HepG2 (cell line): ENCODE measurements at regions not wholly inside any gene's neighbourhood (a gene's known extent, or its start where the extent isn't known, plus 50 kb on each side); places are given as distances from the start of the nearest gene placed in this dataset.
A peak's percentile ranks its signal among the peaks of the same experiment; 100 is the strongest.

Experiments used
- ATAC-seq: fragments of 200-7000 bp; cut with Tn5 transposase; 3 replicates; pipeline ENCODE4 v1.9.1; 2020; ENCODE audit warnings: mild to moderate bottlenecking, moderate library complexity
- BruUV-seq: library from RNA; stranded (reverse); fragments of 400-500 nt; replicated peaks from 2 replicates; lab custom pipeline; 2021; lab: Mats Ljungman, UMichigan
- CTCF ChIA-PET: fragments of 300-600 bp; formaldehyde crosslinking; extraction: SDS; loops from one replicate; lab custom pipeline; 2021; ENCODE audit warnings: low total read pairs, inconsistent platforms, low intra/inter-chr PET ratio; lab: Yijun Ruan, JAX
- POLR2A ChIA-PET: fragments of 350-600 bp; sonication (Branson Sonifier 250); formaldehyde crosslinking; loops from one replicate; lab custom pipeline; 2020; ENCODE audit warnings: antibody characterized with exemption, inconsistent platforms; lab: Yijun Ruan, JAX
- DNase-seq: peaks from one replicate; pipeline ENCODE4 v3.0.0-alpha.2; 2015; ENCODE audit warnings: low spot score
- FAIRE-seq: peaks from 3 replicates; lab custom pipeline; 2011; peaks lifted over from hg19 to GRCh38; lab: Jason Lieb, UNC
- H2AFZ ChIP-seq: one replicate; pipeline ENCODE4 v1.6.1; 2011; ENCODE audit warnings: low read length, inconsistent platforms
- H3K27ac ChIP-seq: fragments of 300-600 bp; 3 replicates; pipeline ENCODE4 v1.8.0; 2011; ENCODE audit warnings: mixed run types, mild to moderate bottlenecking, mixed read lengths, low read length, inconsistent platforms; ENCODE audit not compliant: insufficient read depth; ENCODE audit errors: extremely low read length
- H3K27me3 ChIP-seq, 2 experiments: fragments of 200-600 bp in 1 of 2; 2 replicates in 1 of 2; 3 replicates in 1 of 2; pipeline versions ENCODE4 v1.6.0 to v1.8.0; 2011; ENCODE audit warnings: low read length in 2 of 2, mild to moderate bottlenecking in 2 of 2, moderate library complexity in 2 of 2, inconsistent platforms in 1 of 2; ENCODE audit not compliant: insufficient read depth in 2 of 2, control insufficient read depth in 1 of 2
- H3K36me3 ChIP-seq, 2 experiments: fragments of 200-600 bp in 1 of 2; replicated peaks in 1 of 2; 2 replicates in 1 of 2; 3 replicates in 1 of 2; pipeline versions ENCODE4 v1.5.1 to v1.8.0; 2011; ENCODE audit warnings: low read length in 2 of 2, inconsistent platforms in 1 of 2; ENCODE audit not compliant: insufficient read depth in 2 of 2, control insufficient read depth in 1 of 2
- H3K4me1 ChIP-seq: 2 replicates; pipeline ENCODE4 v1.5.1; 2012; ENCODE audit warnings: low read length, inconsistent platforms; ENCODE audit not compliant: insufficient read depth
- H3K4me2 ChIP-seq: 2 replicates; pipeline ENCODE4 v1.6.0; 2011; ENCODE audit warnings: low read depth, low read length, inconsistent platforms
- H3K4me3 ChIP-seq, 3 experiments: fragments of 200-600 bp in 1 of 3; sonication (generic), shearing (Covaris generic) in 1 of 3; replicated peaks in 1 of 3; 2 replicates each; pipeline ENCODE4 v1.5.1; 2011 to 2016; ENCODE audit warnings: low read length in 3 of 3, inconsistent platforms in 2 of 3, low read depth in 2 of 3, mild to moderate bottlenecking in 2 of 3, control low read depth in 1 of 3, mixed read lengths in 1 of 3; ENCODE audit not compliant: insufficient read depth in 1 of 3
- H3K79me2 ChIP-seq: one replicate; pipeline ENCODE4 v1.6.1; 2011; ENCODE audit warnings: low read length, inconsistent platforms; ENCODE audit not compliant: insufficient read depth
- H3K9ac ChIP-seq: 2 replicates; pipeline ENCODE4 v1.6.0; 2011; ENCODE audit warnings: mild to moderate bottlenecking, low read depth, low read length, inconsistent platforms; ENCODE audit not compliant: insufficient read depth
- H3K9me3 ChIP-seq: 2 replicates; pipeline ENCODE4 v1.5.1; 2012; ENCODE audit warnings: mild to moderate bottlenecking, low read length
- H4K20me1 ChIP-seq: 2 replicates; pipeline ENCODE4 v1.6.0; 2011; ENCODE audit warnings: inconsistent platforms, mild to moderate bottlenecking, low read length, moderate library complexity; ENCODE audit not compliant: insufficient read depth
- BCL6 ChIP-seq: IDR thresholded peaks from 2 replicates; pipeline ENCODE4 v1.6.1; 2016; ENCODE audit warnings: missing genetic modification reagents, missing compliant biosample characterization
- REL ChIP-seq: sonication (generic); formaldehyde crosslinking; conservative IDR thresholded peaks from 2 replicates; pipeline ENCODE4 v1.8.0; 2022; ENCODE audit warnings: mild to moderate bottlenecking, missing genetic modification reagents, moderate library complexity
- SRF ChIP-seq: IDR thresholded peaks from 2 replicates; pipeline ENCODE4 v1.6.1; 2011; ENCODE audit warnings: mild to moderate bottlenecking, low read depth, low read length, moderate library complexity
- SRSF9 ChIP-seq: fragments of 200-400 bp; formaldehyde crosslinking; IDR thresholded peaks from 2 replicates; pipeline ENCODE4 v1.6.1; 2018; ENCODE audit warnings: borderline replicate concordance, mild to moderate bottlenecking, low read depth, low read length; ENCODE audit not compliant: insufficient read depth, poor library complexity, severe bottlenecking
- ZNF550 ChIP-seq: sonication (generic); formaldehyde crosslinking; IDR thresholded peaks from 2 replicates; pipeline ENCODE4 v1.4.0; 2020; ENCODE audit warnings: mild to moderate bottlenecking, missing genetic modification reagents, borderline replicate concordance
- ZNF660 ChIP-seq: sonication (generic); formaldehyde crosslinking; IDR thresholded peaks from 2 replicates; pipeline ENCODE4 v1.5.1; 2020; ENCODE audit warnings: mild to moderate bottlenecking, low read depth, missing genetic modification reagents, borderline replicate concordance
- WGBS: methylation state at CpG from one replicate; pipeline ENCODE4 v1.1.6; 2017; ENCODE audit warnings: low lambda C conversion rate; 5-methylcytosine and 5-hydroxymethylcytosine counted together
- in situ Hi-C: cut with HindIII; loops from 2 replicates; pipeline ENCODE4 v1.10.0; 2017; ENCODE audit warnings: low pct_unique_long_range_greater_than_20kb; ENCODE audit not compliant: extremely low pct_ligation_motif_present
- intact Hi-C: fragments of 100-400 bp; cut with micrococcal nuclease; formaldehyde crosslinking; loops from one replicate; pipeline ENCODE4 v1.10.0; 2022; ENCODE audit not compliant: unreplicated experiment
- TF ChIP-seq, protein P1 (sequence below): sonication (generic); formaldehyde crosslinking; IDR thresholded peaks from 2 replicates; pipeline ENCODE4 v1.4.0; 2020; ENCODE audit warnings: missing genetic modification reagents, borderline replicate concordance

- FAIRE-seq (no peak), ATAC-seq (no peak)
- POLR2A ChIA-PET: no interaction called here
- in situ Hi-C loops: no loop called here
- no peak overlapping the region for H3K9ac ChIP-seq
- BruUV-seq: no TSS peak
- no peak overlapping the region for H3K27ac ChIP-seq
- no peaks in the 10 kb centered on the region for H3K9me3 ChIP-seq
- WGBS: 3% methylated on average over 2 of the region's 2 CpGs
- TF ChIP-seq REL (CRISPR knock-in tag) (no peak), BCL6 (no peak), SRSF9 (peak; percentile 33), ZNF660 (CRISPR knock-in tag) (no peak), SRF (no peak), ZNF550 (CRISPR knock-in tag) (no peak)
- TF ChIP-seq, protein P1, sequence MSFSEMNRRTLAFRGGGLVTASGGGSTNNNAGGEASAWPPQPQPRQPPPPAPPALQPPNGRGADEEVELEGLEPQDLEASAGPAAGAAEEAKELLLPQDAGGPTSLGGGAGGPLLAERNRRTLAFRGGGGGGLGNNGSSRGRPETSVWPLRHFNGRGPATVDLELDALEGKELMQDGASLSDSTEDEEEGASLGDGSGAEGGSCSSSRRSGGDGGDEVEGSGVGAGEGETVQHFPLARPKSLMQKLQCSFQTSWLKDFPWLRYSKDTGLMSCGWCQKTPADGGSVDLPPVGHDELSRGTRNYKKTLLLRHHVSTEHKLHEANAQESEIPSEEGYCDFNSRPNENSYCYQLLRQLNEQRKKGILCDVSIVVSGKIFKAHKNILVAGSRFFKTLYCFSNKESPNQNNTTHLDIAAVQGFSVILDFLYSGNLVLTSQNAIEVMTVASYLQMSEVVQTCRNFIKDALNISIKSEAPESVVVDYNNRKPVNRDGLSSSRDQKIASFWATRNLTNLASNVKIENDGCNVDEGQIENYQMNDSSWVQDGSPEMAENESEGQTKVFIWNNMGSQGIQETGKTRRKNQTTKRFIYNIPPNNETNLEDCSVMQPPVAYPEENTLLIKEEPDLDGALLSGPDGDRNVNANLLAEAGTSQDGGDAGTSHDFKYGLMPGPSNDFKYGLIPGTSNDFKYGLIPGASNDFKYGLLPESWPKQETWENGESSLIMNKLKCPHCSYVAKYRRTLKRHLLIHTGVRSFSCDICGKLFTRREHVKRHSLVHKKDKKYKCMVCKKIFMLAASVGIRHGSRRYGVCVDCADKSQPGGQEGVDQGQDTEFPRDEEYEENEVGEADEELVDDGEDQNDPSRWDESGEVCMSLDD (CRISPR knock-in tag): no peak
- TF ChIP-seq, all 625 proteins: peak for 1
- Histone ChIP-seq H3K27me3 (no peaks in the 10 kb centered on the region), H2AFZ (no peak overlapping the region), H4K20me1 (no peaks in the 10 kb centered on the region), H3K4me2 (no peak overlapping the region), H3K4me1 (no peaks in the 10 kb centered on the region), H3K4me3 (no peak overlapping the region), H3K36me3 (no peaks in the 10 kb centered on the region), H3K79me2 (no peaks in the 10 kb centered on the region)
- CTCF ChIA-PET: no interaction called here
- DNase-seq: no peak
- intact Hi-C loops: no loop called here
Observed at GRCh38 chr6:156440688-156441087, 336.5 kb upstream of the ARID1B start.
